BE2C (cell line): ENCODE measurements at regions not wholly inside any gene's neighbourhood (a gene's known extent, or its start where the extent isn't known, plus 50 kb on each side); places are given as distances from the start of the nearest gene placed in this dataset.

Source experiments
- DNase-seq: peaks from one replicate; pipeline ENCODE4 v3.0.0-alpha.2; 2020
- H3K27me3 ChIP-seq: fragments of 250-450 bp; sonication (Bioruptor Pico); 2 replicates; pipeline ENCODE4 v1.5.1; 2020; ENCODE audit warnings: mild to moderate bottlenecking
- H3K36me3 ChIP-seq: fragments of 250-450 bp; sonication (Bioruptor Pico); 2 replicates; pipeline ENCODE4 v1.5.1; 2020; ENCODE audit warnings: mild to moderate bottlenecking
- H3K4me1 ChIP-seq: fragments of 250-450 bp; sonication (Bioruptor Pico); 2 replicates; pipeline ENCODE4 v1.5.1; 2020
- H3K4me3 ChIP-seq: 2 replicates; pipeline ENCODE4 v1.5.1; 2011; ENCODE audit warnings: low read depth, low read length
- H3K9me3 ChIP-seq: fragments of 250-450 bp; sonication (Bioruptor Pico); 2 replicates; pipeline ENCODE4 v1.5.1; 2020
- CTCF ChIP-seq: IDR thresholded peaks from 2 replicates; pipeline ENCODE4 v1.5.1; 2012; ENCODE audit warnings: mild to moderate bottlenecking, low read depth, low read length

GRCh38 chr2:150853263-150853662, 365.8 kb upstream of the RND3 start:
- H3K4me1 ChIP-seq = no peaks in the 10 kb centered on the region
- DNase-seq = no peak
- H3K4me3 ChIP-seq = no peak overlapping the region
- H3K9me3 ChIP-seq = no peaks in the 10 kb centered on the region
- TF ChIP-seq CTCF = no peak
- no peaks in the 10 kb centered on the region for H3K27me3 ChIP-seq
- no peaks in the 10 kb centered on the region for H3K36me3 ChIP-seq

- H3K4me3 ChIP-seq = no peak overlapping the region
- no peaks in the 10 kb centered on the region for H3K36me3 ChIP-seq
- TF ChIP-seq CTCF = no peak
- no peaks in the 10 kb centered on the region for H3K27me3 ChIP-seq
- H3K9me3 ChIP-seq = no peaks in the 10 kb centered on the region
- DNase-seq = no peak
- no peaks in the 10 kb centered on the region for H3K4me1 ChIP-seq
Measured at GRCh38 chr2:150850641-150851040, 363.2 kb upstream of the RND3 start.

- no peaks in the 10 kb centered on the region for H3K4me1 ChIP-seq
- no peaks in the 10 kb centered on the region for H3K27me3 ChIP-seq
- TF ChIP-seq CTCF = no peak
- no peaks in the 10 kb centered on the region for H3K9me3 ChIP-seq
- no peak for DNase-seq
- no peak overlapping the region for H3K4me3 ChIP-seq
- H3K36me3 ChIP-seq = no peaks in the 10 kb centered on the region
Measured at GRCh38 chr2:150847578-150847977, 360.1 kb upstream of the RND3 start.

- H3K4me1 ChIP-seq = no peaks in the 10 kb centered on the region
- H3K4me3 ChIP-seq = no peak overlapping the region
- H3K27me3 ChIP-seq = no peaks in the 10 kb centered on the region
- DNase-seq = no peak
- no peak for TF ChIP-seq CTCF
- no peaks in the 10 kb centered on the region for H3K9me3 ChIP-seq
- no peaks in the 10 kb centered on the region for H3K36me3 ChIP-seq
Measured at GRCh38 chr2:150846691-150847090, 359.2 kb upstream of the RND3 start.

GRCh38 chr2:150832686-150833085, 345.2 kb upstream of the RND3 start:
- TF ChIP-seq CTCF = no peak
- DNase-seq = no peak
- Histone ChIP-seq H3K36me3 (no peaks in the 10 kb centered on the region), H3K9me3 (no peaks in the 10 kb centered on the region), H3K4me3 (no peak overlapping the region), H3K27me3 (no peaks in the 10 kb centered on the region), H3K4me1 (no peaks in the 10 kb centered on the region)

- no peak for TF ChIP-seq CTCF
- H3K9me3 ChIP-seq = no peaks in the 10 kb centered on the region
- no peak overlapping the region for H3K4me3 ChIP-seq
- no peaks in the 10 kb centered on the region for H3K36me3 ChIP-seq
- no peaks in the 10 kb centered on the region for H3K4me1 ChIP-seq
- H3K27me3 ChIP-seq = no peaks in the 10 kb centered on the region
- DNase-seq = no peak
Measured at GRCh38 chr2:150824118-150824517, 336.7 kb upstream of the RND3 start.
